Fibroblast of the aortic adventitia (primary cell): ENCODE measurements at regions not wholly inside any gene's neighbourhood (a gene's known extent, or its start where the extent isn't known, plus 50 kb on each side); places are given as distances from the start of the nearest gene placed in this dataset.

ENCODE experiments used
- DNase-seq: peaks from one replicate; pipeline ENCODE4 v3.0.0-alpha.2; 2010; ENCODE audit warnings: low read depth
- H3K4me3 ChIP-seq: 2 replicates; pipeline ENCODE4 v1.5.1; 2011; ENCODE audit warnings: low read depth, mild to moderate bottlenecking, control low read depth, low read length, moderate library complexity
- CTCF ChIP-seq: IDR thresholded peaks from 2 replicates; pipeline ENCODE4 v1.5.1; 2011; ENCODE audit warnings: mild to moderate bottlenecking, low read length, control low read depth, inconsistent platforms; ENCODE audit not compliant: insufficient read depth

GRCh38 chr13:72590091-72590740 lies 137.2 kb downstream of the MZT1 start:
- no peak overlapping the region for H3K4me3 ChIP-seq
- no peak for DNase-seq
- TF ChIP-seq CTCF, result no peak

DNA sequence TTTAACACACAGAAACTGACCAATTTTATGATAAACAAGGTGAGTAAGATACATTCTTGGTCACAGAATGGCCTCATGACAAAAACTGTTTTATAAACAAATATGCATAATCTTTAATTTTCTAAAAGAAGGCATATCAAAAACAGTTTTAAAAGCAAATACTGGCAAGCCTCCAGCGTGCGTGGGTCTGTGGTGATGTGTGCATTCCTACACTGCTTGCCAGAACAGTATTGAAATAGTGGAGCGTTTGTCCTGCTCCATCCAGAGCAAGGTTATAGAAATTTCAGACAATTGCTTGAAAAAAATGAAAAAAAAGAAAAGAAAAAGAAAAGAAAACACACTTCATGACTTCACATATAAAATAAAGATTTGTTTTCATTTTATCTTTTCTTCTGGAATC lies 140.9 kb downstream of the MZT1 start:
- no peak for TF ChIP-seq CTCF
- no peak overlapping the region for H3K4me3 ChIP-seq
- no peak for DNase-seq

GRCh38 chr13:72585254-72585653 lies 142.2 kb downstream of the MZT1 start:
- no peak for TF ChIP-seq CTCF
- no peak overlapping the region for H3K4me3 ChIP-seq
- DNase-seq, result no peak

DNA sequence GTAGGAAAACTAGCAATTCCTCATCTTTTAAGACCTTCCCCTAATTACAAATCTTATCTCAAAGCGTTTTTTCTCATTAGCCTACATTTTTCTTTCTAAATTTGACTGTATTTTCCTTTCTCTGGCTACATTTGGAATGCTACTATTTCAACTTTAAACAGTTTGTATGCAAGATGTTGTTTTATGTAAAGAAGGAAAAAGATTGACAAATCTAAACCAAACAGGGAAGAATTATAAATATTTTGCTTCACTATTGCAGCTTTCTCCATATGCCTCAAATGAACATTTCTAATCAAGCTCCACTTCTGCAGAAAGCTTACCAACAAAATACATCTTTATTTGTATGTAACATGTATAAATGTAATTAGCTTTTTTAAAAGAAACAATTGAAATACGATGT lies 156.2 kb downstream of the MZT1 start:
- no peak for DNase-seq
- no peak for TF ChIP-seq CTCF

DNA sequence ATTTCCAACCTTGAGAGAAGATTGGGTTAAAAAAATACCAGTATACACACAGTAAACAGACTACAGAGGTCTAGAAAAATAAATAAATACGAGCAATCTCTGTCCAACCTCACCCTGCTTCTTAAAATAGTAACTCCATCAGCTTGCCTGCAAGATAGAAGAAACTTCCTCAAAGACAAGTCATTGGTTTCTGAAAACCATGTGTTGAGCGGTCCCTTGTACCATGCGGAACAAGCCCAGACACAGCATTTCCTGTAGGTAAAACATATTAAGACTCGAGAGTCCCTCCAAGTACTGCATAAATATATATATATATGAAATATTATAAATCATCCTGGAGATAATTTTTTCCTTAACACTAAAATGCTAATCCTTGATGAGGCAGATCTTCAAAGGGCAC lies 157.4 kb downstream of the MZT1 start:
- H3K4me3 ChIP-seq, result no peak overlapping the region
- no peak for TF ChIP-seq CTCF
- DNase-seq, result no peak

More for the DNA sequence above, 156.2 kb downstream of the MZT1 start:
- no peak overlapping the region for H3K4me3 ChIP-seq

- no peak for TF ChIP-seq CTCF
Observed at GRCh38 chr13:72567566-72567965, 159.9 kb downstream of the MZT1 start.

GRCh38 chr13:72566526-72566925 lies 160.9 kb downstream of the MZT1 start:
- H3K4me3 ChIP-seq, result no peak overlapping the region
- TF ChIP-seq CTCF, result no peak
- no peak for DNase-seq

More at GRCh38 chr13:72567566-72567965, 159.9 kb downstream of the MZT1 start:
- no peak overlapping the region for H3K4me3 ChIP-seq
- DNase-seq, result no peak
